ENCODE measurements at regions not wholly inside any gene's neighbourhood (a gene's known extent, or its start where the extent isn't known, plus 50 kb on each side); places are given as distances from the start of the nearest gene placed in this dataset.
A peak's percentile ranks its signal among the peaks of the same experiment; 100 is the strongest.

- Histone ChIP-seq H3K27me3 (ENCODE audit: control insufficient read depth in 2 of 2, insufficient read depth in 2 of 2, low read length in 2 of 2) (no peaks in the 10 kb centered on the region), H3K27ac (ENCODE audit: low read depth in 1 of 2, low read length in 2 of 2) (no peak overlapping the region), H4K20me1 (ENCODE audit: insufficient read depth, low read length) (no peaks in the 10 kb centered on the region), H3K4me2 (replicated peaks; ENCODE audit: extremely low read depth, low read length, poor library complexity, severe bottlenecking) (no peak overlapping the region), H3K9me3 (replicated peaks in 1 of 2; ENCODE audit: control insufficient read depth in 1 of 2, insufficient read depth in 1 of 2, low read length in 2 of 2) (no peaks in the 10 kb centered on the region), H3K36me3 (replicated peaks in 1 of 2; ENCODE audit: control insufficient read depth in 1 of 2, insufficient read depth in 2 of 2, low read length in 2 of 2) (no peaks in the 10 kb centered on the region), H2AFZ (ENCODE audit: insufficient read depth, low read depth, low read length, poor library complexity, severe bottlenecking) (no peak overlapping the region), H3K4me3 (replicated peaks in 1 of 3; ENCODE audit: low read depth in 2 of 3, low read length in 3 of 3) (no peak overlapping the region), H3K79me2 (ENCODE audit: insufficient read depth, low read length) (no peaks in the 10 kb centered on the region), H3K9ac (ENCODE audit: insufficient read depth, low read length, poor library complexity, severe bottlenecking) (no peak overlapping the region), H3K4me1 (ENCODE audit: control insufficient read depth in 1 of 2, insufficient read depth in 2 of 2, low read length in 2 of 2) (no peaks in the 10 kb centered on the region)
- Mint-ChIP-seq H3K4me3 (no peak overlapping the region), H3K9me3 (no peaks in the 10 kb centered on the region), H3K27ac (no peak overlapping the region), H3K4me1 (peaks cover 5% of the 10 kb centered on the region), H3K27me3 (ENCODE audit: low read depth in 3 of 3) (peaks cover 0 to 6% (median 0%) of the 10 kb centered on the region in 3 donors), H3K36me3 (no peaks in the 10 kb centered on the region)
- no peak for DNase-seq
- TF ChIP-seq, protein P1, sequence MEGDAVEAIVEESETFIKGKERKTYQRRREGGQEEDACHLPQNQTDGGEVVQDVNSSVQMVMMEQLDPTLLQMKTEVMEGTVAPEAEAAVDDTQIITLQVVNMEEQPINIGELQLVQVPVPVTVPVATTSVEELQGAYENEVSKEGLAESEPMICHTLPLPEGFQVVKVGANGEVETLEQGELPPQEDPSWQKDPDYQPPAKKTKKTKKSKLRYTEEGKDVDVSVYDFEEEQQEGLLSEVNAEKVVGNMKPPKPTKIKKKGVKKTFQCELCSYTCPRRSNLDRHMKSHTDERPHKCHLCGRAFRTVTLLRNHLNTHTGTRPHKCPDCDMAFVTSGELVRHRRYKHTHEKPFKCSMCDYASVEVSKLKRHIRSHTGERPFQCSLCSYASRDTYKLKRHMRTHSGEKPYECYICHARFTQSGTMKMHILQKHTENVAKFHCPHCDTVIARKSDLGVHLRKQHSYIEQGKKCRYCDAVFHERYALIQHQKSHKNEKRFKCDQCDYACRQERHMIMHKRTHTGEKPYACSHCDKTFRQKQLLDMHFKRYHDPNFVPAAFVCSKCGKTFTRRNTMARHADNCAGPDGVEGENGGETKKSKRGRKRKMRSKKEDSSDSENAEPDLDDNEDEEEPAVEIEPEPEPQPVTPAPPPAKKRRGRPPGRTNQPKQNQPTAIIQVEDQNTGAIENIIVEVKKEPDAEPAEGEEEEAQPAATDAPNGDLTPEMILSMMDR (IDR thresholded peaks at IDR 0.05) = no peak
- WGBS (ENCODE audit: insufficient coverage) = no CpG with 5 or more reads among the region's 3 CpGs
- intact Hi-C loops (cut with micrococcal nuclease) = loop anchor here (5.0 to 10.0 kb wide), 4 partner anchors 489 to 939 kb away; no protein-coding TSS in a partner anchor
Observed at GRCh38 chr5:164501344-164501743, 995.9 kb downstream of the MAT2B start.

GRCh38 chr5:164504141-164504772 lies 998.8 kb downstream of the MAT2B start:
- Histone ChIP-seq H3K79me2 (ENCODE audit: insufficient read depth, low read length) (no peaks in the 10 kb centered on the region), H3K27ac (ENCODE audit: low read depth in 1 of 2, low read length in 2 of 2) (no peak overlapping the region), H3K4me1 (ENCODE audit: control insufficient read depth in 1 of 2, insufficient read depth in 2 of 2, low read length in 2 of 2) (no peaks in the 10 kb centered on the region), H3K9me3 (replicated peaks in 1 of 2; ENCODE audit: control insufficient read depth in 1 of 2, insufficient read depth in 1 of 2, low read length in 2 of 2) (no peaks in the 10 kb centered on the region), H2AFZ (ENCODE audit: insufficient read depth, low read depth, low read length, poor library complexity, severe bottlenecking) (no peak overlapping the region), H3K4me3 (replicated peaks in 1 of 3; ENCODE audit: low read depth in 2 of 3, low read length in 3 of 3) (no peak overlapping the region), H3K9ac (ENCODE audit: insufficient read depth, low read length, poor library complexity, severe bottlenecking) (no peak overlapping the region), H3K27me3 (ENCODE audit: control insufficient read depth in 2 of 2, insufficient read depth in 2 of 2, low read length in 2 of 2) (no peaks in the 10 kb centered on the region), H4K20me1 (ENCODE audit: insufficient read depth, low read length) (no peaks in the 10 kb centered on the region), H3K36me3 (replicated peaks in 1 of 2; ENCODE audit: control insufficient read depth in 1 of 2, insufficient read depth in 2 of 2, low read length in 2 of 2) (no peaks in the 10 kb centered on the region), H3K4me2 (replicated peaks; ENCODE audit: extremely low read depth, low read length, poor library complexity, severe bottlenecking) (no peak overlapping the region)
- Mint-ChIP-seq H3K27ac (no peak overlapping the region), H3K27me3 (ENCODE audit: low read depth in 3 of 3) (peaks cover 0 to 5% (median 0%) of the 10 kb centered on the region in 3 donors), H3K36me3 (no peaks in the 10 kb centered on the region), H3K4me1 (peaks cover 5% of the 10 kb centered on the region), H3K9me3 (no peaks in the 10 kb centered on the region), H3K4me3 (peak overlapping the region in 1 of 2 donors; percentile 39)
- DNase-seq = peak; percentile 26 to 39 (median 36)
- WGBS (ENCODE audit: insufficient coverage) = 40% methylated on average over 3 of the region's 7 CpGs
- intact Hi-C loops (cut with micrococcal nuclease) = loop anchor here (5.0 to 10.0 kb wide), 4 partner anchors 492 to 942 kb away; no protein-coding TSS in a partner anchor
- TF ChIP-seq, protein P1 (IDR thresholded peaks at IDR 0.05) = peak; percentile 83

Measured in CD14-positive monocyte (primary cell).